Progenitor cell of endocrine pancreas (in vitro differentiated cells): ENCODE measurements at regions not wholly inside any gene's neighbourhood (a gene's known extent, or its start where the extent isn't known, plus 50 kb on each side); places are given as distances from the start of the nearest gene placed in this dataset.

Source experiments
- DNase-seq: peaks from one replicate; pipeline ENCODE4 v3.0.0; 2021; ENCODE audit warnings: low spot score; ENCODE audit not compliant: unreplicated experiment
- H3K27ac Mint-ChIP-seq: 2 replicates; pipeline ENCODE4 v1.8.0; 2021; ENCODE audit warnings: mild to moderate bottlenecking, moderate library complexity, mixed read lengths
- H3K27me3 Mint-ChIP-seq: 2 replicates; pipeline ENCODE4 v1.8.0; 2021; ENCODE audit warnings: mixed read lengths
- H3K36me3 Mint-ChIP-seq: 2 replicates; pipeline ENCODE4 v1.8.0; 2022; ENCODE audit warnings: mixed read lengths; ENCODE audit not compliant: insufficient read depth
- H3K4me1 Mint-ChIP-seq: 2 replicates; pipeline ENCODE4 v1.8.0; 2021; ENCODE audit warnings: low read depth, mixed read lengths
- H3K4me3 Mint-ChIP-seq: 2 replicates; pipeline ENCODE4 v1.8.0; 2021; ENCODE audit warnings: low read depth, mild to moderate bottlenecking, moderate library complexity, mixed read lengths
- H3K9me3 Mint-ChIP-seq: 2 replicates; pipeline ENCODE4 v1.8.0; 2021; ENCODE audit warnings: low read depth, mixed read lengths
- TF ChIP-seq, protein P1 (sequence below): fragments of 200-600 bp; sonication (generic); IDR thresholded peaks from one replicate; pipeline ENCODE4 v1.5.0; 2021; ENCODE audit warnings: antibody characterized with exemption, mild to moderate bottlenecking; ENCODE audit not compliant: unreplicated experiment

DNA sequence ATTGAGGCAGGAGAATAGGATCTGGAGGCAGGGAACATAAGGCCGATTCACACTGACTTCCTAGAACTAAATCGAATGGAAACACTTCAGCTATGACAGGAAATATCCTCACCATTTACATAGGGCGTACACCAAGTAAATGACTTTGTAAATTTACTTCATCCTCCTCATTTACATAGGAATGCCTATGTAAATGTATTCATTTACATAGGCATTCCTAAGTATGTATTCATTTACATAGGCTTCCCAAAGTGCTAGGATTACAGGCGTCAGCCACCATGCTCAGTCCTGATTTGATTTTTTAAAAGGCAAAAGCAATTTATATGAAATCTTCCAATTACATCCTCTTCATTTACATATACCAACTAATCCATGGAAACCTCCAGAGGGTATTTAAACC, 133.1 kb upstream of the RFC3 start:
- H3K9me3 Mint-ChIP-seq = peaks cover 23% of the 10 kb centered on the region
- no peak for DNase-seq
- peaks cover 3% of the 10 kb centered on the region for H3K4me1 Mint-ChIP-seq

DNA sequence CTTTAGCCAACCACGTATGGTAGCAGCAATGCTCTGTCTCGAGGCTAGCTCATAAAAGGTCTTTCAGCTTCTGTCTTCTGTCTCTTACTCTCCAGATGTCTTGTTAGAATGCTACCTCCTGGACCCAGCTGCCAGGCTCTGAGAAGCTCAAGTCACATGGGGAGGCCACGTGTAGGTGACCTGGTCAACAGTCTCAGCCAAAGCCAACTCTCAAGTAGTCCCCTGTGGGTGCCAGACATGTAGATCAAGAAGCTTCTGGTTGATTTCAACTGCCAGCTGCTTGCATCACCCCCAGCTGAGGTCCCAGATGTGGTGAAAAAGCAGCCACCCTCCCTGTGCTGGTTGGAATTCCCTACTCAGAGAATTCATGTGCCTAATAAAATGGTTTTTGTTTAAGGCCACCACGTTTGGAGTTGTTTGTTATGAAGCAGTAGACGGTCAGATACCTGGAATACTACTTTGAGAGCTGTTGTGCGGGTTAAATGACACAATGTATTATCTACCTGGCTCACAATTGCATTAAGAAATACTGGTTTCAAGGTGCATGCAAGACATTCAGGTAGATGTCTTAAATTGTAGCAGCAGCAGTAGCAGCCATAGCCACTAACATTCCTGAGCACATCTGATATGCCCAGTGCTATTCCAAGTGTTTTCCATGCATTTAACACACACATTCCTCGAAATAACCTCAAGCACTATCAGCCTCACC, 131.0 kb upstream of the RFC3 start:
- TF ChIP-seq, protein P1, sequence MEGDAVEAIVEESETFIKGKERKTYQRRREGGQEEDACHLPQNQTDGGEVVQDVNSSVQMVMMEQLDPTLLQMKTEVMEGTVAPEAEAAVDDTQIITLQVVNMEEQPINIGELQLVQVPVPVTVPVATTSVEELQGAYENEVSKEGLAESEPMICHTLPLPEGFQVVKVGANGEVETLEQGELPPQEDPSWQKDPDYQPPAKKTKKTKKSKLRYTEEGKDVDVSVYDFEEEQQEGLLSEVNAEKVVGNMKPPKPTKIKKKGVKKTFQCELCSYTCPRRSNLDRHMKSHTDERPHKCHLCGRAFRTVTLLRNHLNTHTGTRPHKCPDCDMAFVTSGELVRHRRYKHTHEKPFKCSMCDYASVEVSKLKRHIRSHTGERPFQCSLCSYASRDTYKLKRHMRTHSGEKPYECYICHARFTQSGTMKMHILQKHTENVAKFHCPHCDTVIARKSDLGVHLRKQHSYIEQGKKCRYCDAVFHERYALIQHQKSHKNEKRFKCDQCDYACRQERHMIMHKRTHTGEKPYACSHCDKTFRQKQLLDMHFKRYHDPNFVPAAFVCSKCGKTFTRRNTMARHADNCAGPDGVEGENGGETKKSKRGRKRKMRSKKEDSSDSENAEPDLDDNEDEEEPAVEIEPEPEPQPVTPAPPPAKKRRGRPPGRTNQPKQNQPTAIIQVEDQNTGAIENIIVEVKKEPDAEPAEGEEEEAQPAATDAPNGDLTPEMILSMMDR = no peak
- H3K4me1 Mint-ChIP-seq = no peaks in the 10 kb centered on the region
- peaks cover 17% of the 10 kb centered on the region for H3K9me3 Mint-ChIP-seq
- H3K27me3 Mint-ChIP-seq = no peaks in the 10 kb centered on the region
- no peak overlapping the region for H3K4me3 Mint-ChIP-seq
- H3K27ac Mint-ChIP-seq = no peak overlapping the region
- DNase-seq = no peak
- H3K36me3 Mint-ChIP-seq = no peaks in the 10 kb centered on the region

More for the DNA sequence above, 133.1 kb upstream of the RFC3 start:
- H3K36me3 Mint-ChIP-seq = peaks cover 3% of the 10 kb centered on the region
- H3K27me3 Mint-ChIP-seq = no peaks in the 10 kb centered on the region
- H3K27ac Mint-ChIP-seq = no peak overlapping the region
- no peak overlapping the region for H3K4me3 Mint-ChIP-seq
- TF ChIP-seq, protein P1 = no peak

DNA sequence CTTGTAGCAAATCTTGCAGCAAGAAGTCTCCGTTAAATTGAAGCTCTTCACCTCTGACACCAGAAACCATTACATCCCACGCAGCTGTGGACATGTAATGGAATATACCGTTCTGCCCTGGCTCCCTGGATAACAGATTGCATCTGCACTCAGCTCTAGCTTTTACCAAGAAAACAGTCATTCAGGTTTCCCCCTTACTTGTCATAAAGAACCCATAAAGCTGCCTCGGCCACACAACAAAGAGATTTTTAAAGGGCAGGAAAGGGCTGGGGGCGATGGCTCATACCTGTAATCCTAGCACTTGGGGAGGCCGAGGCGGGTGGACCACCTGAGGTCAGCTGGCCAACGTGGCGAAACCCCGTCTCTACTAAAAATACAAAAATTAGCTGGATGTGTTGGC, 127.6 kb upstream of the RFC3 start:
- Mint-ChIP-seq H3K9me3 (peaks cover 17% of the 10 kb centered on the region), H3K4me1 (no peaks in the 10 kb centered on the region), H3K27me3 (no peaks in the 10 kb centered on the region), H3K27ac (no peak overlapping the region), H3K36me3 (no peaks in the 10 kb centered on the region), H3K4me3 (no peak overlapping the region)
- TF ChIP-seq, protein P1 = no peak
- no peak for DNase-seq

DNA sequence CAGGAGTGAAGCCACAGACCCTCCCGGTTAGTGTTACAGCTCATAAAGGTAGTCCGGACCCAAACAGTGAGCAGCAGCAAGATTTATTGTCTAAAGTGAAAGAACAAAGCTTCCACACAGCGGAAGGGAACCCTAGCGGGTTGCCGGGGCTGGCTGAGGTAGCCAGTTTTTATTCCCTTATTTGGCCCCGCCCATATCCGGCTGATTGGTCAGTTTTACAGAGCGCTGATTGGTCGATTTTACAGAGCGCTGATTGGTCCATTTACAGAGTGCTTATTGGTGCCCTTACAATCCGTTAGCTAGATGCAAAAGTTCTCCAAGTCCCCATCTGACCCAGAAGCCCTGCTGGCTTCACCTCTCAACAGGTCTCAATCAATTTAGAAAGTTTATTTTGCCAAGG, 126.0 kb upstream of the RFC3 start:
- TF ChIP-seq, protein P1 = no peak
- Mint-ChIP-seq H3K27me3 (no peaks in the 10 kb centered on the region), H3K36me3 (no peaks in the 10 kb centered on the region), H3K9me3 (peaks cover 17% of the 10 kb centered on the region), H3K27ac (no peak overlapping the region), H3K4me1 (no peaks in the 10 kb centered on the region), H3K4me3 (no peak overlapping the region)
- DNase-seq = no peak

DNA sequence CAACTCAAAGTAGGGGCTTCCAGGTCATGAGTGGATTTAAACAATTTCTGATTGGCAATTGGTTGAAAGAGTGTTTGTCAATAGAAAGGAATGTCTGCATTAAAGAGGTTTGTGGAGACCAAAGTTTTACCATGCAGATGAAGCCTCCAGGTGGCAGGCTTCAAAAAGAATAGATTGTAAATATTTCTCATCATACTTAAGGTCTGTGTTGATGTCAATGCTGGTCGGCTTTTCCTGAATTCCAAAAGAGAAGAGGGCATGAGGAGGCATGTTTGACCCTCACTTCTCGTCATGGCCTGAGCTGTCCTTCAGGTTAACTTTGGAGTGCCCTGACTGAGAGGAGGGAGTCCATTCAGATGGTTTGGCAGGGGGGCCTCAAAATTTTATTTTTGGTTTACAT, 125.4 kb upstream of the RFC3 start:
- Mint-ChIP-seq H3K9me3 (peaks cover 15% of the 10 kb centered on the region), H3K4me1 (no peaks in the 10 kb centered on the region), H3K4me3 (no peak overlapping the region), H3K27me3 (no peaks in the 10 kb centered on the region), H3K27ac (no peak overlapping the region), H3K36me3 (no peaks in the 10 kb centered on the region)
- TF ChIP-seq, protein P1 = no peak
- no peak for DNase-seq
